Mesenchymal stem cell (in vitro differentiated cells and primary cell): ENCODE measurements at regions not wholly inside any gene's neighbourhood (a gene's known extent, or its start where the extent isn't known, plus 50 kb on each side); places are given as distances from the start of the nearest gene placed in this dataset.

Experiments used
- DNase-seq: peaks from one replicate; pipeline ENCODE4 v3.0.0-alpha.2; 2013
- H2AFZ ChIP-seq: one replicate; pipeline ENCODE4 v1.6.1; 2013; ENCODE audit warnings: low read depth, mild to moderate bottlenecking, control low read depth, inconsistent platforms, low read length, moderate library complexity
- H2AK5ac ChIP-seq: 2 replicates; pipeline ENCODE4 v1.6.1; 2013; ENCODE audit warnings: low read length, moderate library complexity, mild to moderate bottlenecking, inconsistent platforms; ENCODE audit not compliant: severe bottlenecking
- H2BK120ac ChIP-seq: one replicate; pipeline ENCODE4 v1.6.1; 2013; ENCODE audit warnings: low read depth, mild to moderate bottlenecking, inconsistent platforms, low read length, moderate library complexity
- H2BK12ac ChIP-seq, 2 experiments: one replicate each; pipeline ENCODE4 v1.6.1; 2013; ENCODE audit warnings: inconsistent platforms in 2 of 2, low read length in 2 of 2, mild to moderate bottlenecking in 2 of 2, moderate library complexity in 2 of 2, control low read depth in 1 of 2
- H2BK15ac ChIP-seq: one replicate; pipeline ENCODE4 v1.6.1; 2013; ENCODE audit warnings: mild to moderate bottlenecking, low read depth, inconsistent platforms; ENCODE audit not compliant: poor library complexity, severe bottlenecking
- H2BK5ac ChIP-seq: 2 replicates; pipeline ENCODE4 v1.6.1; 2013; ENCODE audit warnings: low read depth, mild to moderate bottlenecking, low read length, control low read depth, inconsistent platforms; ENCODE audit not compliant: poor library complexity, severe bottlenecking
- H3K14ac ChIP-seq, 2 experiments: one replicate each; pipeline ENCODE4 v1.6.1; 2013; ENCODE audit warnings: inconsistent platforms in 2 of 2, low read length in 2 of 2, control low read depth in 1 of 2, mild to moderate bottlenecking in 1 of 2, moderate library complexity in 1 of 2
- H3K18ac ChIP-seq, 2 experiments: one replicate each; pipeline ENCODE4 v1.6.1; 2013; ENCODE audit warnings: inconsistent platforms in 2 of 2, low read length in 2 of 2, control low read depth in 1 of 2, low read depth in 1 of 2, mild to moderate bottlenecking in 1 of 2
- H3K23ac ChIP-seq, 2 experiments: one replicate each; pipeline ENCODE4 v1.6.1; 2013; ENCODE audit warnings: inconsistent platforms in 2 of 2, low read length in 2 of 2, mild to moderate bottlenecking in 2 of 2, moderate library complexity in 2 of 2, control low read depth in 1 of 2
- H3K27ac ChIP-seq: 2 replicates; pipeline ENCODE4 v1.5.1; 2013; ENCODE audit warnings: mild to moderate bottlenecking, moderate library complexity, low read length, control low read depth, inconsistent platforms; ENCODE audit not compliant: poor library complexity, severe bottlenecking
- H3K27me3 ChIP-seq, 2 experiments: 2 replicates each; pipeline versions ENCODE4 v1.6.1 to v1.7.0; 2013; ENCODE audit warnings: low read length in 2 of 2, mild to moderate bottlenecking in 2 of 2, moderate library complexity in 2 of 2, control low read depth in 1 of 2, inconsistent platforms in 1 of 2; ENCODE audit not compliant: control insufficient read depth in 1 of 2, insufficient read depth in 1 of 2
- H3K36me3 ChIP-seq, 2 experiments: 2 replicates each; pipeline versions ENCODE4 v1.6.1 to v1.7.0; 2013; ENCODE audit warnings: low read length in 2 of 2, control low read depth in 1 of 2, inconsistent platforms in 1 of 2, low read depth in 1 of 2, mild to moderate bottlenecking in 1 of 2; ENCODE audit not compliant: insufficient read depth in 2 of 2, control insufficient read depth in 1 of 2
- H3K4ac ChIP-seq, 2 experiments: one replicate each; pipeline ENCODE4 v1.6.1; 2013; ENCODE audit warnings: inconsistent platforms in 2 of 2, low read length in 2 of 2, mild to moderate bottlenecking in 2 of 2, moderate library complexity in 2 of 2, control low read depth in 1 of 2, low read depth in 1 of 2
- H3K4me1 ChIP-seq: 2 replicates; pipeline ENCODE4 v1.6.1; 2013; ENCODE audit warnings: low read depth, low read length, control low read depth; ENCODE audit not compliant: control insufficient read depth, insufficient read depth
- H3K4me2 ChIP-seq: 2 replicates; pipeline ENCODE4 v1.6.1; 2013; ENCODE audit warnings: low read length, mild to moderate bottlenecking, inconsistent platforms; ENCODE audit not compliant: poor library complexity, severe bottlenecking
- H3K4me3 ChIP-seq, 2 experiments: 2 replicates each; pipeline versions ENCODE4 v1.5.1 to v1.7.0; 2013; ENCODE audit warnings: low read length in 2 of 2, mild to moderate bottlenecking in 2 of 2, control low read depth in 1 of 2, low read depth in 1 of 2; ENCODE audit not compliant: insufficient read depth in 1 of 2
- H3K79me1 ChIP-seq: replicated peaks from 2 replicates; pipeline ENCODE4 v1.6.1; 2013; ENCODE audit warnings: mild to moderate bottlenecking, control low read depth, low read length, inconsistent platforms; ENCODE audit not compliant: poor library complexity, severe bottlenecking
- H3K9ac ChIP-seq: 2 replicates; pipeline ENCODE4 v1.7.0; 2013; ENCODE audit warnings: mild to moderate bottlenecking, low read length, moderate library complexity
- H3K9me3 ChIP-seq: 2 replicates; pipeline ENCODE4 v1.7.0; 2013; ENCODE audit warnings: mild to moderate bottlenecking, low read length; ENCODE audit not compliant: control insufficient read depth
- H4K8ac ChIP-seq: one replicate; pipeline ENCODE4 v1.6.1; 2013; ENCODE audit warnings: inconsistent platforms, mild to moderate bottlenecking, low read length, moderate library complexity
- H4K91ac ChIP-seq: one replicate; pipeline ENCODE4 v1.6.1; 2013; ENCODE audit warnings: mild to moderate bottlenecking, low read length, inconsistent platforms
- WGBS: methylation state at CpG from one replicate; pipeline ENCODE4 v1.1.7; 2013; ENCODE audit warnings: mixed read lengths; 5-methylcytosine and 5-hydroxymethylcytosine counted together

DNA sequence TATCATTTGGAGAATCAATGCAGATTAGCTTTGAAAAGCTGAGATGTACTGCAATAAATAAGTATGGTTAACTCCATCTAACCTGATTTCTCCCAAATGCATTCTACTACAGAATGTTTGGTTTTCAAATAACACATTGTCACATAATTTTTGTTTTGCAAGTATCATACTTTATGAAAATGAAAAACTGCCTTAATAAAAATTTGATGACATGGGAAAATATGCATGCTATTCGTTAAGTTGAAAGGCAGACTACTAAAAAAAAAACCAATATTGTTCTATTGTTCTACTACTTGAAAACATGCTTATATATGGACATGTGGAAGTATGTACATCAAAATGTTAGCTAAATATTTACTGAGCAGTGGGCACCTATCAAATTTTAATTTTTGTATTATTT lies 668.9 kb downstream of the HTR1A start:
- Histone ChIP-seq H3K27ac (no peak overlapping the region), H4K91ac (no peak overlapping the region), H3K4me1 (no peaks in the 10 kb centered on the region), H3K18ac (no peak overlapping the region), H3K9me3 (no peaks in the 10 kb centered on the region), H2AK5ac (no peak overlapping the region), H3K4me2 (no peak overlapping the region), H3K27me3 (no peaks in the 10 kb centered on the region), H2BK15ac (no peak overlapping the region), H3K79me1 (no peaks in the 10 kb centered on the region), H3K36me3 (no peaks in the 10 kb centered on the region), H2BK120ac (no peak overlapping the region), H3K4me3 (no peak overlapping the region), H3K9ac (no peak overlapping the region), H4K8ac (no peak overlapping the region), H2BK12ac (no peak overlapping the region), H2BK5ac (no peak overlapping the region), H3K23ac (no peak overlapping the region), H3K4ac (no peak overlapping the region), H3K14ac (no peak overlapping the region), H2AFZ (no peak overlapping the region)
- no peak for DNase-seq
- WGBS: no CpG with 5 or more reads among the region's 1 CpG

DNA sequence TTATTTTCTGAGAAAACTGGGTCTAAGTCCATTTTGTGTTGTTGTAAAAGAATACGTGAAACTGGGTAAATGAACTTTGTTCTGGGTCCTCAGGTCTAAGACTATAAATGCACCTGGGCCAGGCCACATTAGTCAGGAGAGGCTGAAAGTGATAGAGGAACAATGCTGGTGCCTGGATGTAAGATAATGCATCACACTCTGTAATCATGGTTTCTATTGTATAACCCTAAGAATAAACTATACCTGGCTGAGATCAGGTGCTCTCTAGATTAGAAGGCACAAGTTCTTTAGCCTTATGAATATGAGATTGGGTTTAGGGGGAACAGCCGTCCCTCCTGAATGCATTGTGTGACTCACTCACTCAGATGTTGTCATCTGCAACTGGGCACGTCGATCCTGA lies 675.5 kb downstream of the HTR1A start:
- Histone ChIP-seq H3K23ac (no peak overlapping the region), H4K8ac (no peak overlapping the region), H3K18ac (no peak overlapping the region), H2BK15ac (no peak overlapping the region), H3K4me3 (no peak overlapping the region), H3K4ac (no peak overlapping the region), H3K9ac (no peak overlapping the region), H3K4me2 (no peak overlapping the region), H2BK120ac (no peak overlapping the region), H2AFZ (no peak overlapping the region), H3K27ac (no peak overlapping the region), H2BK5ac (no peak overlapping the region), H4K91ac (no peak overlapping the region), H3K36me3 (no peaks in the 10 kb centered on the region), H2BK12ac (no peak overlapping the region), H3K4me1 (no peaks in the 10 kb centered on the region), H3K9me3 (no peaks in the 10 kb centered on the region), H2AK5ac (no peak overlapping the region), H3K79me1 (no peaks in the 10 kb centered on the region), H3K14ac (no peak overlapping the region), H3K27me3 (no peaks in the 10 kb centered on the region)
- DNase-seq: no peak
- WGBS: 91% methylated on average over 2 of the region's 4 CpGs

DNA sequence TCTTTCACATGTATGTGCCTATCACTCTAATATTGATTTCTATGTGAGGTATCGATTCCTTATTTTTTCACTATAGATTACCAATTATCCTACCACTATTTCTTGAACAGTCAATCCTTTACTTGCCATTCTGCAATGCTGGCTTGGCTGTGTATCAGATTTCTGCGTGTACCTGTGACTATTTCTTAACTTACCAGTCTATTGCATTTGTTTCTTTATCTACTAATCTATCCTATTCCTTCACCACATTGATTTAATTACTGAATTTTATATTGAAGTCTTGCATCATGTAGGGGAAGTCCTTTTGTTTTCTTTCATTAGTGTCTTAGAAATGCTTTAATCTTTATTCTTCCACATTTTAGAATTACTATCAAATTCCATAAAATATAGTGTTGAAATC lies 684.8 kb downstream of the LRRC70 start:
- Histone ChIP-seq H3K4me1 (no peaks in the 10 kb centered on the region), H2BK120ac (no peak overlapping the region), H3K23ac (no peak overlapping the region), H3K27ac (no peak overlapping the region), H3K4me2 (no peak overlapping the region), H2AK5ac (no peak overlapping the region), H3K27me3 (no peaks in the 10 kb centered on the region), H4K8ac (no peak overlapping the region), H2BK15ac (no peak overlapping the region), H3K18ac (no peak overlapping the region), H3K4me3 (no peak overlapping the region), H3K9me3 (no peaks in the 10 kb centered on the region), H3K4ac (no peak overlapping the region), H3K79me1 (no peaks in the 10 kb centered on the region), H4K91ac (no peak overlapping the region), H3K14ac (no peak overlapping the region), H2BK5ac (no peak overlapping the region), H2AFZ (no peak overlapping the region), H3K36me3 (no peaks in the 10 kb centered on the region), H3K9ac (peak overlapping the region; percentile 11), H2BK12ac (no peak overlapping the region)
- DNase-seq: no peak
- 97% methylated on average over 2 of the region's 2 CpGs for WGBS

DNA sequence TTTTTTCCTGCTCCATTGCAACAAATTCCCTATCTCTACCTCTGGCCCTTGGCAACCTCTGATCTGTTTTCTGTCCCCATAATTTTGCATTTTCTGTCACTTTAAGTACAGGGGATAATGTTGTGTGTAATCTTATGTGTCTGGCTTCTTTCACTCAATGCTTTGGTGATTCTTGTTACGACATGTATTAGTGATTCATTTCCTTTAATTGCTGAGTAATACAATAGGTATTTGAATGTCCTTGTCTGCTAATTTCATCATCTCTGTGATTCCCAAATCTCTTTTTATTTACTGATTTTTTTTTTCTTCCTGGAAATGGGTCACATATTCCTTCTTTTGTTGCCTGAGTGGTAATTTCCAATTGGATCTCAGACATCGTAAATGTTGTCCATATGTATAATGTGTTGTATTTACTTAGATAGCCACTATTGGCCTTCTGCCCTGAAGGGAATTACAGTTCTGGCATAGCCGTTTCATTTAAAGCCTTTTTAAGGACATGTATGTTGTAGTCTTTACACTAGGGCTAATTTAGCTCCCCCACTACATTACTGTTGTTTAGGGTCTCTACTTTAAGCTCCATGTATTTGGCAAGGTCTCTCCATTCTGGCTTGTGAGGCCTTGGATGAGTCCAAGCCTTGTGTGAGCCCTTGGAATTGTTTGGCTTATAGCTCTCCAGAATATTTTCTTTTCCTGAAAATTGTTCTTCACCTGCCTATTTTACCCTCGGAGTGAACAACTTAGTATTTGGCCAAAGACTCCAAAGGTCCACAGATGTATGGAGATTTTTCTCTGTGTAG lies 683.8 kb downstream of the LRRC70 start:
- Histone ChIP-seq H3K4me2 (no peak overlapping the region), H2AK5ac (no peak overlapping the region), H3K36me3 (no peaks in the 10 kb centered on the region), H2BK120ac (peak overlapping the region; percentile 79), H2BK12ac (no peak overlapping the region), H4K8ac (no peak overlapping the region), H2BK5ac (no peak overlapping the region), H3K4me1 (no peaks in the 10 kb centered on the region), H3K27ac (no peak overlapping the region), H2BK15ac (no peak overlapping the region), H3K27me3 (no peaks in the 10 kb centered on the region), H3K9me3 (no peaks in the 10 kb centered on the region), H3K79me1 (no peaks in the 10 kb centered on the region), H3K4ac (no peak overlapping the region), H3K18ac (no peak overlapping the region), H3K4me3 (peak overlapping the region in 1 of 2 experiments; percentile 4), H4K91ac (no peak overlapping the region), H3K23ac (no peak overlapping the region), H3K14ac (no peak overlapping the region), H3K9ac (peak overlapping the region; percentile 66), H2AFZ (no peak overlapping the region)
- peak; percentile 89 for DNase-seq
- WGBS: no CpG with 5 or more reads among the region's 4 CpGs
